A673 (cell line): ENCODE measurements at regions not wholly inside any gene's neighbourhood (a gene's known extent, or its start where the extent isn't known, plus 50 kb on each side); places are given as distances from the start of the nearest gene placed in this dataset.
"Not testable (repeated sequence)": the region's sequence is repeated elsewhere in the genome, so short reads cannot be mapped to it uniquely, and the experiment has no call there.

Experiments
- BruUV-seq: library from RNA; stranded (reverse); fragments of 400-500 nt; replicated peaks from 2 replicates; lab custom pipeline; 2021; lab: Mats Ljungman, UMichigan
- CTCF ChIA-PET: fragments of 300-600 bp; sonication (Branson Sonifier 250); formaldehyde crosslinking; loops from one replicate; lab custom pipeline; 2022; ENCODE audit warnings: antibody characterized with exemption; lab: Charles Lee
- POLR2A ChIA-PET: fragments of 300-600 bp; sonication (Branson Sonifier 250); formaldehyde crosslinking; loops from one replicate; lab custom pipeline; 2022; ENCODE audit warnings: antibody characterized with exemption; ENCODE audit not compliant: low non-redundant PET; lab: Charles Lee
- DNase-seq: peaks from one replicate; pipeline ENCODE4 v3.0.0-alpha.2; 2015; ENCODE audit warnings: low spot score
- H3K27ac ChIP-seq: fragments of 200-600 bp; sonication (generic); 2 replicates; pipeline ENCODE4 v1.5.1; 2016; ENCODE audit warnings: mixed run types, low read depth, mild to moderate bottlenecking, mixed read lengths, antibody characterized with exemption, low read length; ENCODE audit not compliant: poor library complexity, severe bottlenecking
- H3K27me3 ChIP-seq: fragments of 200-600 bp; sonication (generic); replicated peaks from 2 replicates; pipeline ENCODE4 v1.6.1; 2017; ENCODE audit warnings: mixed run types, low read depth, mild to moderate bottlenecking, mixed read lengths, antibody characterized with exemption, low read length; ENCODE audit not compliant: insufficient read depth, poor library complexity
- H3K36me3 ChIP-seq: fragments of 200-600 bp; sonication (generic); 2 replicates; pipeline ENCODE4 v1.6.1; 2016; ENCODE audit warnings: mixed run types, mild to moderate bottlenecking, mixed read lengths, antibody characterized with exemption, low read length; ENCODE audit not compliant: insufficient read depth, poor library complexity, severe bottlenecking
- H3K4me1 ChIP-seq: fragments of 200-600 bp; sonication (generic); 2 replicates; pipeline ENCODE4 v1.6.1; 2017; ENCODE audit warnings: mixed run types, mild to moderate bottlenecking, mixed read lengths, antibody characterized with exemption, low read length; ENCODE audit not compliant: insufficient read depth, poor library complexity, severe bottlenecking
- H3K4me3 ChIP-seq: fragments of 200-600 bp; sonication (generic); 2 replicates; pipeline ENCODE4 v1.5.1; 2016; ENCODE audit warnings: low read depth, mixed run types, mild to moderate bottlenecking, mixed read lengths, low read length; ENCODE audit not compliant: poor library complexity, severe bottlenecking
- H3K9me3 ChIP-seq: fragments of 200-600 bp; sonication (generic); 2 replicates; pipeline ENCODE4 v1.6.1; 2016; ENCODE audit warnings: mixed run types, low read depth, mild to moderate bottlenecking, mixed read lengths, antibody characterized with exemption, low read length; ENCODE audit not compliant: poor library complexity, severe bottlenecking
- EZH2 ChIP-seq: fragments of 200-600 bp; sonication (generic); IDR thresholded peaks from 2 replicates; pipeline ENCODE4 v1.6.1; 2017; ENCODE audit warnings: borderline replicate concordance, low read depth, mild to moderate bottlenecking, mixed read lengths, antibody characterized with exemption, low read length; ENCODE audit not compliant: poor library complexity, severe bottlenecking
- intact Hi-C: fragments of 100-400 bp; cut with micrococcal nuclease; formaldehyde crosslinking; loops from one replicate; pipeline ENCODE4 v1.10.0; 2022; ENCODE audit not compliant: unreplicated experiment
- TF ChIP-seq, protein P1 (sequence below): fragments of 300-800, 200-600 bp; sonication (generic); conservative IDR thresholded peaks from 2 replicates; pipeline ENCODE4 v1.5.1; 2017; ENCODE audit warnings: low read depth, mild to moderate bottlenecking, antibody characterized with exemption, low read length, moderate library complexity, mixed read lengths

GRCh38 chr9:118692613-118693012 lies 676.6 kb downstream of the BRINP1 start:
- Histone ChIP-seq H3K9me3 (no peaks in the 10 kb centered on the region), H3K36me3 (no peaks in the 10 kb centered on the region), H3K4me3 (no peak overlapping the region), H3K27ac (no peak overlapping the region), H3K27me3 (no peaks in the 10 kb centered on the region), H3K4me1 (no peaks in the 10 kb centered on the region)
- no peak for TF ChIP-seq EZH2
- TF ChIP-seq, protein P1, sequence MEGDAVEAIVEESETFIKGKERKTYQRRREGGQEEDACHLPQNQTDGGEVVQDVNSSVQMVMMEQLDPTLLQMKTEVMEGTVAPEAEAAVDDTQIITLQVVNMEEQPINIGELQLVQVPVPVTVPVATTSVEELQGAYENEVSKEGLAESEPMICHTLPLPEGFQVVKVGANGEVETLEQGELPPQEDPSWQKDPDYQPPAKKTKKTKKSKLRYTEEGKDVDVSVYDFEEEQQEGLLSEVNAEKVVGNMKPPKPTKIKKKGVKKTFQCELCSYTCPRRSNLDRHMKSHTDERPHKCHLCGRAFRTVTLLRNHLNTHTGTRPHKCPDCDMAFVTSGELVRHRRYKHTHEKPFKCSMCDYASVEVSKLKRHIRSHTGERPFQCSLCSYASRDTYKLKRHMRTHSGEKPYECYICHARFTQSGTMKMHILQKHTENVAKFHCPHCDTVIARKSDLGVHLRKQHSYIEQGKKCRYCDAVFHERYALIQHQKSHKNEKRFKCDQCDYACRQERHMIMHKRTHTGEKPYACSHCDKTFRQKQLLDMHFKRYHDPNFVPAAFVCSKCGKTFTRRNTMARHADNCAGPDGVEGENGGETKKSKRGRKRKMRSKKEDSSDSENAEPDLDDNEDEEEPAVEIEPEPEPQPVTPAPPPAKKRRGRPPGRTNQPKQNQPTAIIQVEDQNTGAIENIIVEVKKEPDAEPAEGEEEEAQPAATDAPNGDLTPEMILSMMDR = no peak
- ChIA-PET POLR2A (no interaction called here), CTCF (no interaction called here)
- intact Hi-C loops = no loop called here
- BruUV-seq = no TSS peak
- no peak for DNase-seq

GRCh38 chr9:118693645-118694044 lies 675.6 kb downstream of the BRINP1 start:
- Histone ChIP-seq H3K27me3 (no peaks in the 10 kb centered on the region), H3K9me3 (no peaks in the 10 kb centered on the region), H3K4me1 (no peaks in the 10 kb centered on the region), H3K4me3 (no peak overlapping the region), H3K27ac (no peak overlapping the region), H3K36me3 (no peaks in the 10 kb centered on the region)
- TF ChIP-seq EZH2 = no peak
- TF ChIP-seq, protein P1 = no peak
- CTCF ChIA-PET = no interaction called here
- DNase-seq = no peak
- intact Hi-C loops = no loop called here
- POLR2A ChIA-PET = no interaction called here
- no TSS peak for BruUV-seq

- POLR2A ChIA-PET, intact Hi-C loops, DNase-seq, BruUV-seq, H3K27me3 ChIP-seq, H3K9me3 ChIP-seq, H3K4me3 ChIP-seq, CTCF ChIA-PET, H3K4me1 ChIP-seq, H3K36me3 ChIP-seq, H3K27ac ChIP-seq: not testable (repeated sequence)
Measured at GRCh38 chr9:118695249-118695648, 674.0 kb downstream of the BRINP1 start.

DNA sequence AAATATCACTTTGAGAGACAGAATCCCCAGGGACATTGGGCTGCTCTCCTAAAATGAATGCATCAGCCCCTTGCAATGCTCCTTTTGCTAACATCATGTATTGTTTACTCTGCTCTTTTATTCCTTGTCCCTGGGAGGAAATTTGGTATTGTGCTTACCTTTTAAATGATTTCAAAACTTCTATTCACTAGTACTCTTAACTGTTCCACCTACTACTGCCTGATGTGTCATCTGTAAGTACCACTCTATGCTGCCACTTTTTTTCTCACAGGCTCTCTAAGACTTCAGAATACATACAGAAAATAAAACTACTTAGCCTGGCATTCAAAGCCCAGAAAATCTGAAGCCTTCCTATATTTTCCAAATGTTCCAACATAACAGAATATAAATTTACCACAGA lies 667.2 kb downstream of the BRINP1 start:
- H3K4me3 ChIP-seq = no peak overlapping the region
- intact Hi-C loops = no loop called here
- H3K4me1 ChIP-seq = no peaks in the 10 kb centered on the region
- no peaks in the 10 kb centered on the region for H3K36me3 ChIP-seq
- TF ChIP-seq EZH2 = no peak
- TF ChIP-seq, protein P1 = no peak
- no peaks in the 10 kb centered on the region for H3K27me3 ChIP-seq
- no peak for DNase-seq
- CTCF ChIA-PET = no interaction called here
- H3K27ac ChIP-seq = no peak overlapping the region
- BruUV-seq = no TSS peak
- no peaks in the 10 kb centered on the region for H3K9me3 ChIP-seq
- POLR2A ChIA-PET = no interaction called here
